Fibroblast of peridontal ligament (primary cell): ENCODE measurements at regions not wholly inside any gene's neighbourhood (a gene's known extent, or its start where the extent isn't known, plus 50 kb on each side); places are given as distances from the start of the nearest gene placed in this dataset.
"Not testable (repeated sequence)": the region's sequence is repeated elsewhere in the genome, so short reads cannot be mapped to it uniquely, and the experiment has no call there.

Experiments used
- DNase-seq: peaks from one replicate; pipeline ENCODE4 v3.0.0-alpha.2; 2010; ENCODE audit errors: extremely low read depth

DNA sequence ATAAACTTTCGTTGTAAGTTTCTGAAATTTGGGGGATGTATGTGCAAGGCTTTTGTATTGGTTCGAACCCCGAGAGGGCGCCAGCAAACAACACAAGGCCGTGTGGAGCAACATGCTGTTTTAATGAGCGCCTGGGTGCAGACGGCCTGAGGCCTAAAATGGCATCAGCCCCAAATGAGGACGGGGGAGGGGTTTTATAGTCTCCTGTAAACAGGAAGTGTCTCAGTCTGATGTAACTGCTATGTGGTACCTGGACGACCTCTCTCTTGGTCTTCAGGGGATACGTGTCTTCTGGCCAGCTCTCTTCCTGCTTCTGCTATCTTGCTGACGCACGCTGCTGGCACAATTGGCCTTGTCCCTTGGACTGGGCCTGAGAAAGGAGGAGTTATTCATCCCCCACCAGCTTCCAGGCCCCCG lies 1348.0 kb downstream of the ADGRL3 start:
- DNase-seq = no peak

DNA sequence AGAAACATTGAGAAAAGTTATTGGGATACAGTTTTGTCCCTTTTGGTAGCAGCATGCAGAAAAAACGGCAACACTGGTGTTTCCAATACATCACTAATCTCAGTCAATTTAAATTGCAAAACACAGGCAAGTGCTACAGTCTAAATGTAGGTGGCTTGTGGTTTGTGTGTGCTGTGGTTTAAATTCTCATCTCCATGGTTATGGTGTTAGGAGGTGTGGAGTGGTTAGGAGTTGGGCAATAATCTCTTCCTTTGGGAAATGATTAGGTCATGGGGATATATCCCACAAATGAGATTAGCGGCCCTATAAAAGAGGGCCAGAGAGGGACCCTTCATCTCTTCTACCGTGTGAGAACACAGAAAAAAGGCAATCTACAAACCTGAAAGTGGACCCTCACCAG lies 1344.3 kb downstream of the ADGRL3 start:
- no peak for DNase-seq

DNA sequence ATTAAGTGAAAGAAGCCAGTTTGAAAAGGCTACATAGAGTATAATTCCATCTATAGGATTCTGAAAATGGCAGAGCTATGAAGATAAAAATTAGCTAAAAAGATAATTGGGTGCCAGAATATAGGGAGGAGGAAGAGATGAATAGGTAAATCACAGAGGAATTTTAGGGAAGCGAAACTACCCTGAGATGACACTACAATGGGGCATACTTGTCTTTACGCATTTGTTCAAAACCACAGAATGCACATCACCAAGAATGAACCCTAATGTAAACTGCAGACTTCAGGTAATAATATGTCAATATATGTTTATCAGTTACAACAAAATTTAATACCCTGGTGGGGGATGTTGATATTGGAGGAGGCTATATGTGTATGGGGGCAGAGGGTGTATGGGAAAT lies 1342.9 kb downstream of the ADGRL3 start:
- no peak for DNase-seq

DNA sequence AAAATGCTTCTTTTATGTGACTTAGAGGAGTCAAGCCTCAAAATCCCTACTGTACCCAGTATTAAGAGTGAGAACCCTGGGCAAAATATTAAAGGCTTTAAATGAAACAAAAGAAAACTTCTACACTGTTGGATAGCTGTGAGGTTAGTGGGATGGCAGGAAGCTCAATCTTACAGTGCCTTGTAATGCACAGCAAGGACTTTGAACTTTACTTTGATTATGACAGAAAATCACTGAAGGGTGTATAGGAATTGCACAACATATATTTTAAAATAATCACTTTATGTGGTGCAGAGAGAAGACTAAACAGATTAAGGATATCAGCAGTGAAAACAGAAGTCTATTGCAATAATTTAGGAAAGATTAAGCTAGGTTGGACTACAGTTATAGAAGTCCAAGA lies 1333.4 kb downstream of the ADGRL3 start:
- DNase-seq = no peak

GRCh38 chr4:62531731-62532130 lies 1331.6 kb downstream of the ADGRL3 start:
- DNase-seq = no peak

DNA sequence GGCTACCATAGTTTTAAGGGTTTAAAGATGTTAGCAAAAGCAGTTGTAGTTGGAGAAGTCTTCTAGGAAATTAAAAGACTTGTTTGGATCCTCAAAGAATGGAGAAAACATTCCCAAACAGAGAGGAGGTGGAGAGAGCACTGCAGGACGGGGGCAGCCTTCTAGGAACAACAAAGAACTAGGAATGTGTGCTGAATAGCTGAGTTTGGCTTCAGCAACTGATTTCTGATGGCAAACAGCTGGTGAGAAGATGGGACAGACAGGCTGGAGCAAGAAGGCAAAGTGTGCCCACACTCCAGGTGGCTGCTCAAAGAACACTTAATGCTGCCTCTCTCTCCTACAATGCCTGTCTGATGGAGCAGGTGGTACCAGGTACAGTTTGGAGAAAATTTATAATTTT lies 1331.1 kb downstream of the ADGRL3 start:
- DNase-seq = no peak

- no peak for DNase-seq
These were observed 1328.7 kb downstream of the ADGRL3 start for GRCh38 chr4:62528874-62529273.

DNA sequence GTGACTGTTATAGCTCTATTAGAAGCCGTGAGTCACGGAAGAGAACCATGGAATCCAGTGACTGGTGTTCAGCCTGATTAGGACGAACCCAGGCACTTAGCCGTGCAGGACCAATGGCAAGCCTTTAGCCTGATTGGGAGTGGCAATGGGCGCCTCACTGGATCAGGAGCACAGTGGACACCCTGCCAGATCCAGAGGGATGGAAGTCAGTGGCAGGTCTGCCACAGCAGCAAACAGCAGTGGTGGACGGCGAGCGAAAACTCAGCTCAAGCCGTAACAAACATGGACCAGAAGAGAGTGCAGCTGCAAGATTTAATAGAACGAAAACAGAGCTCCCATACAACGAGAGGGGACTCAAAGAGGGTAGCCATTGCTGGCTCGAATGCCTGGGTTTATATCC lies 1326.5 kb downstream of the ADGRL3 start:
- DNase-seq = no peak

DNA sequence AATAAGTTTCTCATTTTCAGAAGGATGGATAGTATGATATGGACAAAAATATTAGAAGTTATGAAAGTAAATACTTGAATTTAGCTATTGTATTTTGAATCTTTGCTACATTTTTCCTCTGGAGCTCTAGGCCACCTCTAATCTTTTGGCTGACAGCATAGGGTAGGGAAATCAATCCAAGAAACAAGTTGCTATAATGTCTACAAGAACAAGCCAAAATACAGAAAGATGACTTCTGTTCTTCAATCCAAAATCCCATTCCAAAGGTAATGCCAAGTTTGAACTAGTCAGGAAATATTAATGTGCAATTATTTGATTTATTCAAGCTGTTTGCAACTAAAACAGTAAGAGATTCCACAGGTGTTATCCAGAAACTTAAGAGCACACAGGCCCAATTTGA lies 1323.1 kb downstream of the ADGRL3 start:
- DNase-seq = no peak

DNA sequence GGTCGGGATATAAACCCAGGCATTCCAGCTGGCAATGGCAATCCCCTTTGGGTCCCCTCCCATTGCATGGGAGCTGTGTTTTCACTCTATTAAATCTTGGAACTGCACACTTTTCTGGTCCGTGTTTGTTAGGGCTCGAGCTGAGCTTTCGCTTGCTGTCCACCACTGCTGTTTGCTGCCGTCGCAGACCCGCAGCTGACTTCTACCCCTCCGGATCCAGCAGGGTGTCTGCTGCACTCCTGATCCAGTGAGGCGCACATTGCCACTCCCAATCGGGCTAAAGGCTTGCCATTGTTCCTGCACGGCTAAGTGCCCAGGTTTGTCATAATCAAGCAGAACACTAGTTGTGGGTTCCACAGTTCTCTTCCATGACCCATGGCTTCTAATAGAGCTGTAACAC lies 1322.1 kb downstream of the ADGRL3 start:
- no peak for DNase-seq

GRCh38 chr4:62517716-62518115 lies 1317.6 kb downstream of the ADGRL3 start:
- no peak for DNase-seq

DNA sequence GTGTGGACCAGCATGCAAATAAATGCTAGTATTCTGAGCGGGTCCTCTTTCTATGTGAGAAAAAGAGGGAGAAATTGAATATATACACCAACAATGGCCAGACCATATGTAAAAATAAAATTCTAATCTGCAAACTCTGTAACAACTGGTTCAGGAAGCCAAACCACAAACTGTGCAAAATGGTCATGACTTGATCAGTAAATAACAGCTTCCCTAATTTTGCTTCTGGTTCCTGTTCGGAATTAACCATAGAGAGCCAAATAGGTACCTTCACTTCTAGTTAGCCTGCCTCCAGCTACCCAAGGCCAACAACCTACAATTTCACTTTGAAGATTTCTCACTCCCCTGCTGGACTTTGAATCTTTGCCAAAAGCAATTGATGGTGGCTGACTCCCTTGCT lies 1313.2 kb downstream of the ADGRL3 start:
- DNase-seq = no peak

GRCh38 chr4:62512271-62512670 lies 1312.1 kb downstream of the ADGRL3 start:
- no peak for DNase-seq

GRCh38 chr4:62510228-62510627 lies 1310.1 kb downstream of the ADGRL3 start:
- no peak for DNase-seq

GRCh38 chr4:62500296-62500695 lies 1300.2 kb downstream of the ADGRL3 start:
- DNase-seq = no peak

- DNase-seq = no peak
These were observed 1294.9 kb downstream of the ADGRL3 start for GRCh38 chr4:62495032-62495431.

- DNase-seq = not testable (repeated sequence)
These were observed 1291.6 kb downstream of the ADGRL3 start for GRCh38 chr4:62491756-62492155.

- DNase-seq = no peak
These were observed 1290.5 kb downstream of the ADGRL3 start for GRCh38 chr4:62490635-62491034.

DNA sequence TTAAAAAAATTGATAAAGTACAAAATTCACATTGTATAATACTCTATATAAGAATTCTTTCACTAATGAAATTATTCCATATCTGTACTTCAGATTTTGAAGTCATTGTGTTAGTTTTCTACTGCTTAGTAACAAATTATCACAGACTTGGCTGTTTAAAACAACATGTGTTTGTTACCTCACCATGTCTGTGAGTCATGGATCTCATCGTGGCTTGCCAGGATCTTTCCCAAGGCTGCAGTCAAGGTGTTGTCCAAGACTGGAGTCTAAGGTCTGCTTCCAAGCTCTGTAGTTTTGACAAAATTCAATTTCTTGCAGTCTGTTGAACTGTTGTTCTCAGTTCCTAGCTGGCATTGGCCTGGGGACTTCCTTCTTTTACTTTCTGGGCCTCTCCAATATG lies 1286.9 kb downstream of the ADGRL3 start:
- no peak for DNase-seq

- DNase-seq = no peak
These were observed 1284.2 kb downstream of the ADGRL3 start for GRCh38 chr4:62484357-62484756.

GRCh38 chr4:62482355-62482754 lies 1282.2 kb downstream of the ADGRL3 start:
- DNase-seq = no peak

GRCh38 chr4:62475596-62475995 lies 1275.5 kb downstream of the ADGRL3 start:
- DNase-seq = no peak

- DNase-seq = no peak
These were observed 1274.7 kb downstream of the ADGRL3 start for GRCh38 chr4:62474802-62475201.

DNA sequence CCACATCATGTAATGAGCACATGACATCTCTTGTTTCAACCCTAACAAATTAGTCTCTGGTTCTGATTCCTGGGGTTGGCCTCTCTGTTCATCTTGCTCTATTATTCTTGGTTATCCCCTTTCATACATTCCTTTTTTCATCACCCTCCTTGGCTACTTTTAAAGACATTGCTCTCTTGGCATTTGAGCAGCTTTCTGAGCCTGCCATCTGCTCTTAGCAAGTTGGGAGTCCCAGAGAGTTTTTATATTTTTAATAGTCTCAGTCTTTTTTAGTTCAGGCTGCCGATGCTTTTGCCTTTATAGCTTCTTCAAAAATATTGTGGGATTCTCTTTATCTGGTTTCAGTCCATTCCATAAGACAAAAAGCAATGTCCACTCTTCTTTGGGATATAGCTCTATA lies 1270.9 kb downstream of the ADGRL3 start:
- DNase-seq = no peak

- no peak for DNase-seq
These were observed 1270.4 kb downstream of the ADGRL3 start for GRCh38 chr4:62470421-62470983.
